ENCODE measurements at regions not wholly inside any gene's neighbourhood (a gene's known extent, or its start where the extent isn't known, plus 50 kb on each side); places are given as distances from the start of the nearest gene placed in this dataset.

GRCh38 chr20:63085151-63085861 is 78.5 kb upstream of the BHLHE23 start:
- DNase-seq, result peak; percentile 13

DNA sequence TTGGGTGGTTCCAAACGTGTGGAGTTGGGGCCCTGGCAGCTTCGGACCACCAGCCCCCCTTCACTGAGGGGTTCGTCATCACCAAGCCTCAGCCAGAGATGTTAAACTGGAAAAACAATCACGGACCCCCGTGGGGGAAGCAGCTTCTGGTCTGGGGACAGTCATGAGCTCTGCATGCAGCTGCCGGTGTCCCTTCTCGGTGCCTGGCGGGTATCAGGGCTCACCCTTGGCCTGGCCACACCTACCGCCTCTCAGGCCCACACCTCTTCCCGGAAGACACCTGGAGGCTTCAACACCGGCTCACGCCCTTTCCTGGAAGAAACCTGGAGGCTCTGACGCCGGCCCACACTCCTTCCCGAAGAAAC is 77.8 kb upstream of the BHLHE23 start:
- peak; percentile 6 for DNase-seq

DNA sequence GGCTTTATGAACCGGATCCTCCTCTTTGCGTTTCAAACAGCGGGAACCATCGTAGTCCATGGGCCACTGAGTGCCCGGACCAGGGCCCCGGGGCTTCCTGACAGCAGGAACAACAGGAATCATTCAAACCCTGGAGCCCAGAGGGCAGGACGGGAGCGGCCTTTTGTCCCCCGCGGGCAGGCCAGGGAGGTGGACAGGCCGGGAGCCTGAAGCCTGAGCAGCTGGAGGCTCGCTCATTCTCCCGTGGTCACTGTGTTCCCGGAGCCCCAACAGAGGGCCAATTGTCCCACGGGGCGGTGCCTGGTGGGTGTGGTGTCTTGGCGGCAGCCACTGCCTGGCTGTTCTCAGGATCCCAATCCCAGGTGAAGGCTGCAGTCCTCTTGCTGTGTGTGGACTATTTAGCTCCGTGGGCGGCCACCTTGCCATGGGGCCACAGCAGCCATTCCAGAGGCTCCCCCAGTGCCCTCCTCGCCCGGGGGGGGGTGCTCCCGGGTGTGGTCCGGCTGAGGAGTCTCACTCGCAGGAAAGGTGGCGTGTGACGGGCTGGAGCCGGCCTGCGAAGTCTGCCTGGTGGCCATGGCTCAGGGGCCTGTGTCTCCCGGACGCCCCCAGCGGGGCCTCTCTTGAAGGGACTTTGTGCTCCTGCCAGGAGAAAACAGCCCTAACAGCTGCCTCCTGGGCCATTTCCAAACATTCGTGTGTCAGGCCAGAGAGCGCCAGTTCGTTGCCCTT is 77.2 kb upstream of the BHLHE23 start:
- peak; percentile 12 for DNase-seq

GRCh38 chr20:63082939-63083735 is 76.4 kb upstream of the BHLHE23 start:
- no peak for DNase-seq

GRCh38 chr20:63082308-63082938 is 75.7 kb upstream of the BHLHE23 start:
- peak; percentile 69 for DNase-seq

DNA sequence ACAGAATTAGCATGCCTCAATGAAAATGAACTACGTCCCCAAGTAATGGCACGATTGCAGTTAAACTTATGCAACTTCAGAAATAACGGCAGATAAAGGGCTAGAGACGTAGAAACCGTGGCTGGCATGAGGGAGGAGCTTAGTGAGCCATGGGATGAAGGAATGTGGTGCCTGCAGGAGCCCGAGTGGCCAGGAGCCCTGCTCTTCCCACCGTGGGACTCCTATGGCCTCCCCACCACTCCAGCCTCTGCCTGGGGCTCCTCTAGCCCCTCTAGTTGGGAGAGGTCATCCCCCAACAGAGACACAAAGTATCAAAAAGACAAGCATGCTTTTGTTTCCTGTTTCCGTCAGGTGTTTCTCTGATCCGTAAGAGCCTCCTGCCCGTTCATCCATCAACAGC is 75.1 kb upstream of the BHLHE23 start:
- DNase-seq, result no peak

GRCh38 chr20:63081351-63081750 is 74.6 kb upstream of the BHLHE23 start:
- DNase-seq, result no peak

DNA sequence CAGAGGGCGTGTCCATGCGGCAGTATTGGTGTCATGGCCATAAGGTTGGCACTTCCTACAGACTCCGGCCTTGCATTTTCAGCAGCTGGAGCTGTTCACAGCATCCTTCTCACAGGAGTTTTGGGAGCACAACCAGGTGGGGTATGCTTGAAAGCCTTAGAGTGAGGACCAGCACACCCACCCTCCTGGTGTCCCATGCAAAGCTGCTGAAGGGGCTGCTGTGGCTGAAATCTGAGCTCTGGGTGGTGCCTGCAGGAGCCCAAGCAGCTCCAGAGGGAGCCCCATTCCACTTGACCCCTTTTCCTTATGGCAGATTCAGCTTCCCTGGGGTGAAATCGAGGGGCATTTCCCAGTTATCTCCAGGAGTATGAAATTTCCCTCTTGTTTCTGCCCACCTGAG is 74.0 kb upstream of the BHLHE23 start:
- no peak for DNase-seq

DNA sequence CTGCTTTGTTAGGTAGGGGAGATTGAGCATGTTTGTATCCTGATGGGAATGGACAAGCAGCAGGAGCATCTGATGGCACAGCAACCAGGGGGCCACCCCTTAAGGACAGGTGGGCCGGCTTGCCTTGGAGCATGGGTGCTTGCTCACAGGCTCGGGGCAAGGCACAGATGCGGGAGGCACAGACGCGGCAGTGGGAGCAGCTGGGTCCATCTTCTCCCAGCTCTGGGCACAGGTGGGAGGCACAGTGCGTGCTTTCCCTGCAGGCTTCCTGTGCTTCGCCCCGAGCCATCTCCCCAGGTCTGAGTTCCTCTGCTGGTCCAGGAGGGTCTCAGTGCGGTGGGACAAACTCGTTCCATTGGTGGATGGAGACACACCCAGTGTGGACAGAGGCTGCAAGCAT is 73.6 kb upstream of the BHLHE23 start:
- no peak for DNase-seq

DNA sequence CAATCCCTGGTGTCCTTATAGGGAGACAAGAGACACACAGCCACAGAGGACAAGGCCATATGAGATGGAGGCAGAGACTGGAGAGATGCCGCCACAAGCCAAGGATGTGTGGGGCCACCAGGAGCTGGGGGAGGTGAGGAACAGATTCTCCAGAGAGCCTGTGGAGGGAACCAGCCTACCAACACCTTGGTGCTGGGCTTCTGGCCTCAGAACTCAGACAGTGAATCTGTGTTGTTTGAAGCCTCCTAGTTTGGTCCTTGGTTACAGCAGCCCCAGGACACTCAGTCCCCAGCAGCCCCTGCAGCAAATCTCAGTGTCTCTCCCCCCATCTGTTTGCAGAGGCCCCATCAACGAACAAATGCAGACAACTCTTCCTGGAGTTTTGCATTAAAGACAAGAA is 73.2 kb upstream of the BHLHE23 start:
- no peak for DNase-seq

- DNase-seq, result no peak
These were observed 70.9 kb upstream of the BHLHE23 start for GRCh38 chr20:63077705-63078104.

DNA sequence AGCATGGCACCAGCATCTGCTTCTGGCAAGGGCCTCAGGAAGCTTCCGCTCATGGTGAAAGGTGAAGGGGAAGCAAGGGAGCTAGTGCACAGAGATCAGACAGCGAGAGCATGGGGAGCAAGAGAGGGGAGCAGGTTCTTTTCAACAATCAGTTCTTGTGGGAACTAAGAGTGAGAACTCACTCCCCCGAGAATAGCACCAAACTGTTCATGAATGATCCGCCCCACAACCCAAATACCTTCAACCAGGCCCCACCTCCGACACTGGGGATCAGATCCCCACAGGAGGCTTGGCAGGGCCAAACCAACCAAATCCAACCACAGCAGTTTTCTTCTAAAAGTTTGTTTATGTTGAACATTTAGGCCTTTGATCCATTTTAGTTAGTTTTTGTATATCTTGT is 69.7 kb upstream of the BHLHE23 start:
- no peak for DNase-seq

DNA sequence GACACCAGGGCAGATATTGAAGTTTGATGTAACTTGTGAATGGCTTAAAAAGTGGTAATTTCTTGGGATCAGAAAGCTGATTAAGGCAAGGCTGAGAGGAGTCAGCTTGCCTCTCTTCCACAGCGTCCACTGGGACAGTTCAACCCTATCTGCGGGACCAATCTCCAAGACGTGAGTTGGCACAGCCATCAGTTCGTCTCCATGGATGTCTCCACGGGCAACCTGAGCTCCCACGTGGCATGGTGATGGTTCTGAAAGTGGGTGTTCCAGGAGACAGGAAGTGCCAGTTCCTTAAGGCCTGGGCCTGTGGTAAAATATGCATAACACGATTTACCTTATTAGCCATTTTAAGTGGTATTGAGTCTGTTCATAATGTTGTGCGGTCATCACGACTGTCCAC is 67.9 kb upstream of the BHLHE23 start:
- no peak for DNase-seq

- no peak for DNase-seq
These were observed 67.4 kb upstream of the BHLHE23 start for GRCh38 chr20:63074182-63074581.

- DNase-seq, result no peak
These were observed 66.9 kb upstream of the BHLHE23 start for GRCh38 chr20:63073738-63074065.

GRCh38 chr20:63072991-63073737 is 66.4 kb upstream of the BHLHE23 start:
- DNase-seq, result no peak

DNA sequence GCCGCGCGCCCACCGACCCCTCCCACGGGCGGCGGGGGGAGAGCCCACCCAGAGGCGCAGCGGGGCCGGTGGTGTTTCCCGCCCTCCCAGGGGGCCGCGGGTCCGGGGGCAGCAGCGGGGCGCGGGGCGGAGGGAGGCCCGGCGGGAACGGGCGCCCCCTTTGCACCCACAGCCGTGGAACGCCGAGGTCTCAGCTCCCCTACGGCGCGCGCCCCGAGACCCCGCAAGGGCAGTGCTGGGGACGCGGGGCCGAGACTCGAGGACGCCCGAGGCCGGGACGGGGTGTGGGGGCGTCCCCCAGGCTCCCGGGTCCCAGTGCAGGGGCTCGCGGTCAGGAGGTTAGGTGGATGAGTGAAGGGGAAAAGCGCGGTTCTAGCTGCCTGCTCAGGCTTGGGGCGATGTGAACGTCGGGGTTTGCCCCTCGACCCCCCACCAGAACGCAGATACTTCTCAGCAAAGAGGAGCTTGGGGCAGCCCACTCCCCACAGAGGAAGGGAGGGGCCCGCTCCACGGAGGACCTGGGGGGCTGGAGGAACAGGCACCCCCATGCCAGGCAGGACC is 65.5 kb upstream of the BHLHE23 start:
- no peak for DNase-seq

- no peak for DNase-seq
These were observed 64.9 kb upstream of the BHLHE23 start for GRCh38 chr20:63071541-63072181.

GRCh38 chr20:63070771-63071540 is 64.2 kb upstream of the BHLHE23 start:
- no peak for DNase-seq

DNA sequence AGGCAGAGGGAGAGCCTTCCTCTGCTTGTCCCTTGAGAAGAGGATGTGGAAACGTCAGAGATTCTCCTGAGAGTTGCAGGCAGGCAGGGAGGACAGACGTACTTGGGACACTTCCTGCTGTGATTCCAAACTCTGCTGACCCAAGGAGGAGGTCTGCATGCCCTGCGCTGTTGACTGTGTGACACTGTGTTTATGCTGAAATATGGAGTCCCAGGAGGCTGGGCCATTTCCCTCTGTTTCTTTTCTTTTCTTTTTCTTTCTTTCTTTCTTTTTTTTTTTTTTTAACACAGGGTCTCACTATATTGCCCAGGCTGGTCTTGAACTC is 63.5 kb upstream of the BHLHE23 start:
- DNase-seq, result no peak

DNA sequence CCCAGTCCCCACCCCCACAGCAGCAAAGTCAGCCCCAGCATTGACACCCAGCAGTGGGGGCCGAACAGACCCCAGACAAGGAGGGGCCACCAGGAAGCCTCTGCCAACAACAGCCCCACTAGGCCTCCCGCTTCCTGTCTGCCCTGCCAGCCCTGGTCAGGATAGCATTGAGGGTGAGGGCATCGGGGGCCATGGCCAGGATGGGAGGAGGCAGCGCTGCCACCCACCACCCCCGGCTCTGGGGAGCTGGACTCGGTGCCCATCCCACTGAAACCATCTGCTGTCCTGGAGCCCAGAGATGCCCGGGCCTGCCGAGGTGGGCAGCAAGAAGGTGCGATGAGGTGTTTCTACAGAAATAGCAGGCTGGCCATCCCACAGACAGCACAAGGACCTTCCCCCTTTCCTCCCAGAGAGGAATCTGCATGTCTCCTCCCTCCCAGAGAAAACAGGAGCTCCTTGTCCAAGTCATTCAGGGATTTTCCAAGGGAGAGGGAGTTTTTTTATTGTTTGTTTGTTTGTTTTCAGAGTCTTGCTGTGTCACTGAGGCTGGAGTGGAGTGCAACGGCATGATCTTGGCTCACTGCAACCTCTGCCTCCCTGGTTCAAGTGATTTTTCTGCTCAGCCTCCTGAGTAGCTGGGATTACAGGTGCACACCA is 62.1 kb upstream of the BHLHE23 start:
- no peak for DNase-seq
